GM18511 (cell line): ENCODE measurements at regions not wholly inside any gene's neighbourhood (a gene's known extent, or its start where the extent isn't known, plus 50 kb on each side); places are given as distances from the start of the nearest gene placed in this dataset.

Source experiments
- ATAC-seq: cut with Tn5 transposase; IDR thresholded peaks from one replicate; pipeline ENCODE4 v1.9.1; 2021; ENCODE audit warnings: mild to moderate bottlenecking, moderate library complexity; ENCODE audit not compliant: unreplicated experiment

GRCh38 chr6:131382631-131383030 is 190.4 kb upstream of the ARG1 start:
- ATAC-seq, result no peak

- no peak for ATAC-seq
Measured at GRCh38 chr6:131383421-131384411, 189.3 kb upstream of the ARG1 start.

GRCh38 chr6:131387562-131388447 is 185.2 kb upstream of the ARG1 start:
- no peak for ATAC-seq

- no peak for ATAC-seq
Measured at GRCh38 chr6:131390322-131390721, 182.7 kb upstream of the ARG1 start.

- no peak for ATAC-seq
Measured at GRCh38 chr6:131391116-131391515, 181.9 kb upstream of the ARG1 start.

- no peak for ATAC-seq
Measured at GRCh38 chr6:131393433-131393832, 179.6 kb upstream of the ARG1 start.

GRCh38 chr6:131394768-131395432 is 178.1 kb upstream of the ARG1 start:
- ATAC-seq, result no peak

- ATAC-seq, result no peak
Measured at GRCh38 chr6:131398176-131398575, 174.8 kb upstream of the ARG1 start.

GRCh38 chr6:131399433-131399832 is 173.6 kb upstream of the ARG1 start:
- no peak for ATAC-seq

GRCh38 chr6:131400054-131400778 is 172.8 kb upstream of the ARG1 start:
- ATAC-seq, result no peak

- ATAC-seq, result no peak
Measured at GRCh38 chr6:131400779-131401496, 172.1 kb upstream of the ARG1 start.

GRCh38 chr6:131408811-131409210 is 164.2 kb upstream of the ARG1 start:
- ATAC-seq, result no peak

- ATAC-seq, result no peak
Measured at GRCh38 chr6:131410785-131411184, 162.2 kb upstream of the ARG1 start.

- no peak for ATAC-seq
Measured at GRCh38 chr6:131412960-131413830, 159.8 kb upstream of the ARG1 start.

- ATAC-seq, result no peak
Measured at GRCh38 chr6:131413831-131414191, 159.2 kb upstream of the ARG1 start.

- ATAC-seq, result no peak
Measured at GRCh38 chr6:131414956-131415355, 158.1 kb upstream of the ARG1 start.

GRCh38 chr6:131418441-131418840 is 154.6 kb upstream of the ARG1 start:
- no peak for ATAC-seq

- ATAC-seq, result no peak
Measured at GRCh38 chr6:131419702-131420101, 153.3 kb upstream of the ARG1 start.

GRCh38 chr6:131424016-131424415 is 149.0 kb upstream of the ARG1 start:
- no peak for ATAC-seq
